GM21390 (cell line): ENCODE measurements at regions not wholly inside any gene's neighbourhood (a gene's known extent, or its start where the extent isn't known, plus 50 kb on each side); places are given as distances from the start of the nearest gene placed in this dataset.
"Not testable (repeated sequence)": the region's sequence is repeated elsewhere in the genome, so short reads cannot be mapped to it uniquely, and the experiment has no call there.

Source experiments
- ATAC-seq: cut with Tn5 transposase; IDR thresholded peaks from one replicate; pipeline ENCODE4 v1.9.1; 2021; ENCODE audit not compliant: unreplicated experiment

DNA sequence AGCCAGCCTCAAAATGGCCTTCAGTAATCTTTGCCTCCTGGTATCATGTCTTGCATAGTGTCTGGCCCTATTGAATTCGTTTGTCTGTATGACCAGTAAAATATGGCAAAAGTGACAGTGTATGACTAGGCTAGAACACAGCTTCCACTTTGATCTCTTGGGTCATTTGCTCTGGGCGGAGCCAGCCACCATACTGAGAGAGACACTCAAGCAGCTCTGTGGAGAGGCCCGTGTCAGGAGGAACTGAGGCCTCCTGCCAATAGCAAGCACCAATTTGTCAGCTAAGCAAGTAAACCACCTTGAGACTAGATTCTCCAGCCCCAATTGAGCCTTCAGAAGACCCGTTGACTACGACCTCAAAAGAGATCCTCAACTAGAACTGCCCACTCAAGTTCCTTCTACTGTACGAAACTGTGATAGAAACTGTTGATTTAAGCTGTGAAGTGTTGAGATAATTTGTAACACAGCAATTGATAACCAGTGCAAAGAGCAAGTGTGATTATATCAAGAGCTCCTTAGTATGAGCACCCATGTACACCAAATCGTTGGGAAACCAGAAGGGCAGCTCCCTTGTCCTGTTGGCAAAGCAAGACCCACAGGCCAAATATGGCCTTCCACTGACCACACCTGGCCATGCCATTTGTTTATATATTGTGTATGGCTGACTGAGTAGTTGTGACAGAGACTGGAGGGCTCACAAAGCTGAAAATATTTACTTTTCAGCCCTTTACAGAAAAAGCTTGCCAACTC lies 52.7 kb upstream of the SERBP1 start:
- no peak for ATAC-seq

DNA sequence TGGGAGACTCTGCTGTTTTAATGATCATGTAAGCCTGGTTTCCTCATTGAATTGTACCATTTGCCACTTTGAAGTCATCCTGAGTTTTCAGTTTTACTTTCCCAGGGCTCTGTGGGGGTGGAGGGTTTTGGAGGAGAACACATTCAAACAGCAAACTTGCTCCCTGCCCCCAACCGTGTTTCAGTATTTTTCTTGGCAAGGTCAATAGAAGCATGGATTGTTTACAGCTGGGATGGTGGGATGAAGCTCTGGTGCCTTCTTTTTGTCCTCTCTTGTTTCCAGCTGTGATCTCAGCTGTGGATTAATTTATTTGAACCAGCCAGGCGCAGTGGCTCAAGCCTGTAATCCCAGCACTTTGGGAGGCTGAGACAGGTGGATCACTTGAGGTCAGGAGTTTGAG lies 54.3 kb upstream of the SERBP1 start:
- ATAC-seq, result no peak

DNA sequence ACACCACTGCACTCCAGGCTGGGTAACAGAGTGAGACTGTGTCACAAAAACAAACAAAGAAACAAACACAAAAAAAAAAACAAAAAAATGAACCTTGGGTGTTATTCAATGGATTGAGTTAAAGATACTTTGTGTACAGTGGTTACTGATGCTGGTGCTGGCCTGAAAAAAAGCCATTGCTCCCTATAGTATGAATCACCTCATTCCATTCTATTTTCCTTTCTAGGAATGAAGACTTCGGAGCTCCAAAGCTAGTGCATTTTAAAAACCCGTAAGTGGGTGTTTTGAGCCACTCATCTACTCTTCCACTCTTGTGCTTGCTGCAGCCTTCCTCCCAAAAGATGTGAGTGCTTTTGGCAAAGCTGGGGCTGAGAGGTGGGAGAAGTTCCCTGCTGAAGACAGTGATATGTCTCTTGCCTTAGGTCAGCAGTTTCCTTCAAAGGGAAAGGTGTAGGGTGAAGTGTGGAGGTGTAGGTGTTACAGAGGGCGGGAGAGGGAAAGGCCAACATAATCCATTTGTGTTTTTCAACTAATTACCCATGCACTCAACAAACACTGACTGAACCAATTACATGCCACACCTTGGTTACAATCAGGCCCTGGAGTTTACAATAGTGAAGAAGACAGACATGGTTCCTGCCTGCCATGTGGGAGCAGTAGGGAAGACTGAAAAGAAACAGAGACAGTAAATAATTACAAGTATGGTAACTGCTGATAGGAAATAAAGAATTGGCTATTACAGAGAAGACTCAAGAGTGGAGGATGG lies 55.0 kb upstream of the SERBP1 start:
- ATAC-seq, result no peak

DNA sequence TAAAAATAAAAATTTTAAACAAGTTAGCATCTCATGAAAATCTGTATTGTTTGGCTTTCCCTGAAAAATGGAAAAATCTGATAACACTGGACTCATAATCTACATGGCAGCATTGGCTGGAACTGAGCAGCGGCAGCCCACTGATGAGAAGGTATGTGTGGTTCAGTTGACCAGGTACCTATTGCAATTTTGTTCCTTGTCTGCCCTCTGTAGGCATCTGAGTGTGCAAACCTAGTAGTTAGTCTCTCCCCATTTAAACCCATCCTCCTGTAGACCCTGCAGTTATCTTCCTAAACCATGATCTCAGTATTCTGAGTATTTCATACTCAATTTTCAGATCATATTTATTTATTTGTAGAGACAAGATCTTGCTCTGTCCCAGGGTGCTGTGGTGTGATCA lies 59.4 kb upstream of the SERBP1 start:
- peak; percentile 48 for ATAC-seq

DNA sequence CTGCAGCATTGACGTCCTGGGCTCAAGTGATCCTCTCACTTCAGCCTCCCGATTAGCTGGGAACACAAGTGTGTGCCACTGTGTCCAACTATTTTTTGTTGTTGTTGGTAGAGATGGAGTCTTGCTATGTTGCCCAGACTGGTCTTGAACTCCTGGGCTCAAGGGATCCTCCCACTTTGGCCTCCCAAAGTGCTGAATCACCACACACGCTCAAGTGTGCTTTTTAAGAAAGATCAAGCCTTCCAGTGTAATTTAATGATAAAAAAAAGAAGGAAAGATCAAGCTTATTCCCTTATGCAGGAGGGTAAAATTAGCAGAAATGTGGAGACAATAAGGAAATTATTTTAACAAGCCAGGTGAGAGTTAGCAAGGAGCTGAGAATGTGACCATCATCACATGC lies 61.1 kb upstream of the SERBP1 start:
- ATAC-seq, result no peak

DNA sequence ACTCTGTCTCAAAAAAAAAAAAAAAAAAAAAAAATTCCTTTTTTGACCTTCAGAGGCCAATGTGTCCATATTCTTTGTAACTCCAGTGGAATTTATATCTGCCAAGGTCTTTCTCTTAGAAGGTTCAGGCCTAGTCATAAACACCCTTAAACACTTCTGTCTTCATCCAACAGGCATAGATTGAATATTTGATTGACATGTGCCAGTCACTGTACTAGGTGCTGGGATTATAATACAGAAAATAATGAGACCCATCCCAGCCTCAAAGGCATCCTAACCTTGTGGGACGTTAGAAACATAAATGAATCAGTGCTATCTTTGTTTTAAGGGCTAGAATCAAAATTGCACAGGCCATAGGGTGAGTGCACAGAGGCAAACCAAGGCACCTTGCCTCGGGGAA lies 62.9 kb upstream of the SERBP1 start:
- no peak for ATAC-seq

DNA sequence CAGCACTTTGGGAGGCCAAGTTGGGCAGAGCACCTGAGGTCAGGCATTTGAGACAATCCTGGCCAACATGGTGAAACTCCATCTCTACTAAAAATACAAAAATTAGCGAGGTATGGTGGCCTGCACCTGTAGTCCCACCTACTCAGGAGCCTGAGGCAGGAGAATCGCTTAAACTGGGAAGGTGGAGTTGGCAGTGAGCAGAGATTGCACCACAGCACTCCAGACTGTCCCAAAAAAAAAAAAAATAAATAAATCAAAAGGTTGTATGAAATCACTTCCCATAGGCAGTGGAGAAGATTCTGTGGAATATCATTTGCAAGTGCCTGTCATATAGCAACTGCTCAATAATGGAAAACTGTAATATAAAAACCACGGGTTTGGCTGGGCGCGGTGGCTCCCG lies 65.1 kb upstream of the SERBP1 start:
- ATAC-seq, result no peak

DNA sequence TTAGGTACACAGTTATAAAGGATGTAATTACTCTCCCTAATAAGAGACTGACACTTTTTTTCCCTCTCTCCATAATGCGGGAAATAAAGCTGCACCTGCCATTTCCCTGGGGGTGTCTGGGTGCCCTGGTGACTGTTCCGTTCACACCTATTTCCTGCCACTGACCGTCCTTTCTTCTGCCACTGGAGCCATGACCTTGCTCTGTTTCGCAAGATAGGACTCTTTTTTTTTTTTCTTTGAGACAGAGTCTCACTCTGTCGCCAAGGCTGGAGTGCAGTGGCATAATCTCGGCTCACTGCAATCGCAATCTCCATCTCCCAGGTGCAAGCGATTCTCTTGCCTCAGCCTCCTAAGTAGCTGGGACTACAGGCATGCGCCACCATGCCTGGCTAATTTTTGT lies 66.1 kb upstream of the SERBP1 start:
- no peak for ATAC-seq

DNA sequence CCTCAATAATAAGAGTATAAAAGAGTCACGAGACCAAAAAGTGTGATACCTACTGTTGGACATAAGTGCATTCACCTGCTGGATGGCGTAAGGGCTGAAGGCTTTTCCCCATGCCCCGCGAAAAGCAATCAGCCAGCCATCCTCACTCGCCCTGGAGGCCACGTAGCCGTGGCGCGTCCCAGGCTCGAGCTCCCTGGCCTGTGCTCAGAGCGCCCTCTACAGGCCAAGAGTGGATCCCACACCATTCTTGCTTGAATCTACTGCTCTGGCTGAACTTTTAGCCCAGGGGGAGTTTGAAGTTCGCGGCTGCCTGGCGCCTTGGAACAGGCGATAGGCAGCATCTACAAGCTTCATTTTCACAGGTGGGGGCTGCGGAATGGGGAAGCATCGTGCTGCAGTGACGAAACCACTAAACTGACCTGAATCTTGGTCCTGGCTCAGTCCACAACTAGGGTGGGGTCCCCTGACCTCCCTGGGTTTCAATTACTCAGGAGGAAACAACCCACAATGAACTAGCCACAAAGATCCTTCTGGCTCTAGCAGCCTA lies 70.3 kb upstream of the SERBP1 start:
- peak; percentile 99 for ATAC-seq

DNA sequence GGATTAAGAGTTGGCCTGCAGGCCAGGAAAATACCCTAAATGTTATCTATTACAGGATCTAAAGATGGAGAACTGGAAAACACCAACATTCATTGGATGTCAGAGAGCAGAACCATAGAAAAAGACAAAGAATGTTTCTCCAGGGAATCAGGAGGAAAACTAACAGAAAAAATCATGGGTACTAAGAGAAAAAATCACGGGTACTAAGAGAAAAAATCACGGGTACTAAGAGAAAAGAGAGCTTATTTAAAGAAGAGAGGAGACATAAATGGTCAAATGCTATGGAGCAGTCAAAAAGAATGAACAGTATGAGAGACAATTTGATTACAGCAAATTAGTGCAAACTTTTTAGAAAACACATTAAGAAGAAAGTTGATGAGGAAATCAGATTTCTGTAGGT lies 73.8 kb upstream of the SERBP1 start:
- ATAC-seq, result no peak

DNA sequence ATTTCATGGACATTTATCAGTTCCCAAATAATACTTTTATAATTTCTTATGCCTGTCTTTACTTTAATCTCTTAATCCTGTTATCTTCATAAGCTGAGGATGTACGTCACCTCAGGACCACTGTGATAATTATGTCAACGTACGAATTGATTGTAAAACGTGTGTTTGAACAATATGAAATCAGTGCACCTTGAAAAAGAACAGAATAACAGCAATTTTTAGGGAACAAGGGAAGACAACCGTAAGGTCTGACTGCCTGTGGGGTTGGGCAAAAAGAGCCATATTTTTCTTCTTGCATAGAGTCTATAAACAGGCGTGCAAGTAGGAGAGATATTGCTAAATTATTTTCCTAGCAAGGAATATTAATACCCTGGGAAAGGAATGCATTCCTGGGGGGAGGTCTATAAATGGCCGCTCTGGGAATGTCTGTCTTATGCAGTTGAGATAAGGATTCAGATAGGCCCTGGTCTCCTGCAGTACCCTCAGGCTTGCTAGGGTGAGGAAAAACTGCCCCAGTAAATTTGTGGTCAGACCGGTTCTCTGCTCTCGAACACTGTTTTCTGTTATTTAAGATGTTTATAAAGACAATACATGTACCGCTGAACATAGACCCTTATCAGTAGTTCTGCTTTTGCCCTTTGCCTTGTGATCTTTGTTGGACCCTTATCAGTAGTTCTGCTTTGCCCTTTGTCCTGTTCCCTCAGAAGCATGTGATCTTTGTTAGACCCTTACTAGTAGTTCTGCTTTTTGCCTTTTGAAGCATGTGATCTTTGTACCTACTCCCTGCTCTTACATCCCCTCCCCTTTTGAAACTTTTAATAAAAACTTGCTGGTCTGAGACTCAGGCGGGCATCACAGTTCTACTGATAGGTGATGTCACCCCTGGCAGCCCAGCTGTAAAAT lies 83.4 kb upstream of the SERBP1 start:
- not testable (repeated sequence) for ATAC-seq

DNA sequence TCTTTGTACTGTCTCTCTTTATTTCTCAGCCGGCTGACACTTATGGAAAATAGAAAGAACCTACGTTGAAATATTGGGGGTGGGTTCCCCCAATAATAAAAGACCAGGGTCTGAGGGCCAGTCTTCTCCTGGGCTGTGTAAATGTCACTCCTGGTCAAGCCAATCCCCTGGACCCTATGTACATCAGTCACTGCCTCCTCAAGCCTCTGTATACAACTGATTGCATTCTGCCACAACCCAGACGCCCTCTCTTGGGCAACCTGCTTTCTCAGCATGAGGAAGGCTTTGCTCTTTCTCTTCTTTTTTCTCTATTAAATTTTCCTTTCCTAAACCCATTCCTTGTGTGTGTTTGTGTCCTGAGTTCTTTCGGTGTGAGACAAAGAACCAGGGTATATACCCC lies 84.1 kb upstream of the SERBP1 start:
- no peak for ATAC-seq

DNA sequence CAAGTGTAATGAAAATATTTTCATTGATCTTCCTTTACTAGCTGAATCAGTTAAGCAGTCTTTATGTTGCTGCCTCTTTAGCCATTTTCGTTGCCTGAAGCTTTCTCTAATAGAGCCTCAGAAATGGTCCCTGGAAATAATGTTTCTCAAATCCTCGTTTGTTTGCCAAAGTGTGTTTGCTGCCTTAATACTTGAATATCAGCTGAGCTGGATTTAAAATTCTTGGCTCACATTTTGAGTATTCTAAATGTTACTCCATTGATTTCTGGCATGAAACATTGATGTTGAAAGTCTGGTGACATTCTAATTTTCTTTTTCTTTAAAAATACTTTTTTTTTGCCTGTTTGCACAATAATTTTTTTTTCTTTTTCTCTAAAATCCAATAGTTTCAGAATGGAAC lies 84.6 kb upstream of the SERBP1 start:
- no peak for ATAC-seq

DNA sequence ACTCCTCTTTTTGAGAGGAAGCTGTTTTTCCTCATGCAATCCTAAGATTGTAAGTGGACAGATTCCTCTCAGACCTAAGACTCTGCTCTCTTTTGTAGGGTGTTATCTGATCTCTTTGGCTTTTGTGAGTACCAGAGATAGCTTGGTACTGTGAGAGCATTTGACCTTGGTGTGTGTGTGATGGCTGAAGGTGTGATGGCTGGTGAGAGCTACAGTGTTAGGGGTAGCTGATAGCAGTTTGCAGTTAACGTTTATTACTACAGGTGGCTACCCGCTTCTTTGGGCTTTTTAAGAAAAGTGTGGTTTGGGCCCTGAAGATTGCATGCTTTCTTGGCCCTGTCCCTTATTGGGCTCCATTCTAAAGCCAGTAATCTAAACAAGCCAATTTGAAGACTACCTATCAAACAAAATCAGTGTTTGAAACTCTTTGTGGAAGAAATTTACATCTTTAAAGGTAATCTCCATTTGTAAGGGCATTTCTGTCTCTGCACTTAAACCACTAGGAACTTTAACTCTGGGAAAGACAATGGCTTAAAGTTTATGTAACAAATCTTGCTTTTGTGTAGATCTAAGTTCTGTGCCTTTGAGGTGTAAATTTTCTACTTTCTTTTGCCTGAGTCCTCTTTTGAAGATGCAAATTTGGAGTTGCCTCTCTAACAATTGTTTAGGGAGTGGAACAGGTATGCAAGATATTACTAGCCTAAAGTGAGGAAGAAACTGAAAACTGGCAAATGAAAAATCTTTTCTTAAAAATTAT lies 85.3 kb upstream of the SERBP1 start:
- no peak for ATAC-seq

DNA sequence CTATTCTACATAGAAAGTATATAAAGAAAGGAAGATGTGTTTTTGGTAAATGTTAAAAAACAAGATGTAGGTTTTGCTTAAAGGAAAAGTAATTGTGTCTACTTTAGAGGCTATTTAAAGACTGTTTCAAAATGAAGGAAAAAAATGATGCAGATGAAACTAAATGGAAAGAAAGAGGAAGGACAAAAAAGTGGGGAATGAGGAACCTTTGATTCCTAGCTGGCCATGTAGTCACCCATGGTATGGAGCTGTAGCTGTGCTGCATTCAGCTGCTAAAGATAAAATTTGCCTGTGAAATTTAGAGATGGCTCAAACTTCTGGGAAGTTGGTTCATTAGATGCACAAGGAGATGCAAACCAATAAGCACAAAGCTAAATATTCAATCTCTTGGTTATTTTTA lies 86.8 kb upstream of the SERBP1 start:
- no peak for ATAC-seq

DNA sequence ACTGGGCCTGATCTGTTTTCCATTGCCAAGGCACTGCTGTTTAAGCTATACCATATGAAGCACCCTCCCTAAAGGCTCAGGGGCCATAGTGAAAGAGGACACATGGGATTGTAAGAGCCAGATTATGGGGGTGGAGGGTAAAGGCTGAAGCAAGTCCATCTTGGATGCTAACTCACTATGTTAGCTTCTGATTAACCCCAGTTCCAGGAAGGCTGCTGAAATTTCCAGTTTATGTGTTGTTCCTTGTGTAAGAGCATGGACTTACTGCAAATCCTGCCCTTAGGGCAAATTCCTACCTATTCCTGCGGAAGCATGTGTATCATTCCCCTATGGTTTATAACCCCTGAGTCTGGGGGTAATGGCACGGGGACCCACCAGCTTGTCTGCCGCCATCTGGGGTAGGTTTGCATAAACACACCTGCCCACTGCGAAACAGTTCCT lies 91.8 kb upstream of the SERBP1 start:
- no peak for ATAC-seq

DNA sequence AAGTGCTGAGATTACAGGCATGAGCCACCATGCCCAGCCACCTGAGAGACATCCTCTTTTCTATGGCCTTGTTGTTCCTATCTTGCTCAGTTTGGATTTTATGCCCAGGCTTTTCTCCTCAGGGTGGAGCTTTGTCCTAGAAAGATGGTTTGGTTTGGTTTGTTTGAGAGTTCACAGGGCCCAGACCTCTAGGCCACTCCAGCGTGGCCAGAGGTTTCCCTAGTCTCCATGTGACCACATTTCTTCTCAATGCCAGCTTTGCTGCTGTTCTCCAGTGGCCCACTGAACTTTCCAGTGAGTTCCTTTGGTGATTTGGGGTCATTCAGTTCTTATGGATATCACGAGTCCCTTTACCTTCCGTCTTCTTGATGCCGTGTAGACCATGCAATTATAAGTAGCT lies 92.6 kb upstream of the SERBP1 start:
- no peak for ATAC-seq

DNA sequence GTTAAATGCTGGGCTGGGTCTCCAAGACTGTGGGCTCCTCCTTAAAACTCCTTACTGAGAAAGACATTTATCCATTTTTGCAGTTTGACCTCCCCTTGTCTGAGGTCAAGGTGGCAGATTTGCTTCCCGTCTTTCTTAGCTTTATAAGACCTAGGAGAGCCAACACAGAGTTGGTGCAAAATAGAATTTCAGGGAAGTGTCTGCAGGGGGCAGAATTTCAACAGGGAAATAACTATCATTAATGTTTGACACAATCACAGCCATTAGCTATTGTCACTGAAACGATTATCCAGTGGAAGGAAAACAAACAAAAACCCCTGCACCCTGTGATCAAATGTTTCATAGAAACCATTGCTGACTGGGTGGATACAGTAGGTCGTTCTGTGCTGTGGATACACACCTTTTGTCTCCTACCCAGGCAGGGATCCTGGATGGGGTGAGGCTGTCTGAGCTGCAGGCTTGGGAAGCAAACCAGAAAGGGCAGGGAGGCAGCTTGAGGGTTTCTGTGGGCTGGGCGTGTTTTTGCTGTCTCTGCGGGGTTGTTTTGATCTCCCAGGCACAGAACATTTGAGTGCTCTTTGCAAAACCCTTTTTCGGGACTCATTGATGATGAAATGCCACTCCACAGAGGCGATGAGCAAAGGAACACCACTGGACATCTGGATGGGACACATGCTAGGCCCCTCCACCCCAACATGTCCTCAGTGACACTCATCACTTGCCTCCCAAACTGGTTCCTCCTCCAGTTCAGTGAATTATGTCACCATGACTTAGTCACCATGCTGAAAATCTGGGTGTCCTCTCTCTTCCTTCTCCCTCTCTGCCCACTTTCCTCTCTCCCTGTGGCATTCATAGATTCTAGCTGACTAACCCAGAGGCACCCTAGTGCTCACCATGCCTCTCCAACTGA lies 94.2 kb upstream of the SERBP1 start:
- no peak for ATAC-seq

DNA sequence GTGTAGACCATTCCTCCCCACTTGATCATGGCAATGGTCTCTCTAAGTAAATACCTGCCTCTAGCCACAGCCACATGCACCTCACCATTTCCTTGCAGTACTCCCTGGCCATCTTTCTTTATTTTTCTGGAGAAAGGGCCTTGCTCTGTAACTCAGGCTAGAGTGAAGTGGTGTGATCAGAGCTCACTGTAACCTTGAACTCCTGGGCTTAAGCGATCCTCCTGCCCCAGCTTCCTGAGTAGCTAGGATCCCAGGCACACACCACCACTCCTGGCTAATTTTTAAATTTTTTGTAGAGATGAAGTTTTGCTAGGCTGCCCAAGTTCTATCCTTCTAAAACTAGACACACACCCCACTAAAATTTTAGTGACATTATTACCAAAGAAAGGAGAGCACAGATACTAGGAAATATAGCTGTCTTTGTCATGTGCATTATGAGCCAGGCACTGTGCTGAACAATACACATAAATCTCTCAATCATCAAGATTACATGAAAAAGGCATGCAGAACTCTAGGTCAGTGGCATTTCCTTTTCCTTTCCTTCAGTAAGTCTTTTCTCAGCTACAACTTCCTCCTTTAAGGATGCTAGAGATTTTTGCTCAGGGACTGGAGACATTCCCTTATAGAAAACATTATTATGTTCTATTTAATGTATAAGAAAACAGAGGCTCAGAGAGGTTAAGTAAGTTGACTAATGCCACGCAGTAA lies 95.0 kb upstream of the SERBP1 start:
- ATAC-seq, result no peak
